ENCODE measurements at regions not wholly inside any gene's neighbourhood (a gene's known extent, or its start where the extent isn't known, plus 50 kb on each side); places are given as distances from the start of the nearest gene placed in this dataset.

GRCh38 chr10:60479305-60480020, 89.8 kb upstream of the ANK3 start:
- no peak for TF ChIP-seq CTCF (IDR thresholded peaks at IDR 0.05)
- TF ChIP-seq POLR2A (IDR thresholded peaks at IDR 0.05), result no peak

Data from lower leg skin (tissue), 3 donors.